Glutamatergic neuron (in vitro differentiated cells): ENCODE measurements at regions not wholly inside any gene's neighbourhood (a gene's known extent, or its start where the extent isn't known, plus 50 kb on each side); places are given as distances from the start of the nearest gene placed in this dataset.

ENCODE experiments used
- DNase-seq: peaks from one replicate; pipeline ENCODE4 v3.0.0; 2022
- H3K27ac Mint-ChIP-seq: one replicate; pipeline ENCODE4 v1.8.0; 2020; ENCODE audit warnings: mild to moderate bottlenecking, mixed read lengths, inconsistent platforms; ENCODE audit not compliant: unreplicated experiment
- H3K27me3 Mint-ChIP-seq: one replicate; pipeline ENCODE4 v1.8.0; 2020; ENCODE audit warnings: mild to moderate bottlenecking, moderate library complexity, mixed read lengths, inconsistent platforms; ENCODE audit not compliant: unreplicated experiment
- H3K36me3 Mint-ChIP-seq: one replicate; pipeline ENCODE4 v1.8.0; 2020; ENCODE audit warnings: mild to moderate bottlenecking, mixed read lengths, inconsistent platforms; ENCODE audit not compliant: unreplicated experiment
- H3K4me1 Mint-ChIP-seq: one replicate; pipeline ENCODE4 v1.8.0; 2020; ENCODE audit warnings: mild to moderate bottlenecking, low read depth, mixed read lengths, inconsistent platforms; ENCODE audit not compliant: unreplicated experiment
- H3K4me3 Mint-ChIP-seq: one replicate; pipeline ENCODE4 v1.8.0; 2020; ENCODE audit warnings: mild to moderate bottlenecking, mixed read lengths, inconsistent platforms; ENCODE audit not compliant: unreplicated experiment
- H3K9me3 Mint-ChIP-seq: one replicate; pipeline ENCODE4 v1.8.0; 2020; ENCODE audit warnings: mild to moderate bottlenecking, moderate library complexity, mixed read lengths, inconsistent platforms; ENCODE audit not compliant: unreplicated experiment
- CTCF ChIP-seq: fragments of 200-600 bp; sonication (generic); IDR thresholded peaks from one replicate; pipeline ENCODE4 v1.5.0; 2021; ENCODE audit not compliant: partially characterized antibody, unreplicated experiment

GRCh38 chr22:45094081-45094720 is 69.5 kb upstream of the NUP50 start:
- H3K27ac Mint-ChIP-seq, result no peak overlapping the region
- H3K4me1 Mint-ChIP-seq, result no peaks in the 10 kb centered on the region
- H3K4me3 Mint-ChIP-seq, result no peak overlapping the region
- peaks cover 7% of the 10 kb centered on the region for H3K9me3 Mint-ChIP-seq
- no peaks in the 10 kb centered on the region for H3K36me3 Mint-ChIP-seq
- DNase-seq, result no peak
- no peak for TF ChIP-seq CTCF
- H3K27me3 Mint-ChIP-seq, result peaks cover 6% of the 10 kb centered on the region

- Mint-ChIP-seq H3K27me3 (peaks cover 9% of the 10 kb centered on the region), H3K4me1 (no peaks in the 10 kb centered on the region), H3K27ac (no peak overlapping the region), H3K9me3 (peaks cover 8% of the 10 kb centered on the region), H3K4me3 (no peak overlapping the region), H3K36me3 (no peaks in the 10 kb centered on the region)
- DNase-seq, result no peak
- TF ChIP-seq CTCF, result no peak
Measured at GRCh38 chr22:45094825-45095224, 68.9 kb upstream of the NUP50 start.

- no peaks in the 10 kb centered on the region for H3K36me3 Mint-ChIP-seq
- peak; percentile 69 for TF ChIP-seq CTCF
- peaks cover 10% of the 10 kb centered on the region for H3K9me3 Mint-ChIP-seq
- H3K27me3 Mint-ChIP-seq, result peaks cover 11% of the 10 kb centered on the region
- peak; percentile 77 for DNase-seq
- no peak overlapping the region for H3K4me3 Mint-ChIP-seq
- H3K27ac Mint-ChIP-seq, result no peak overlapping the region
- no peaks in the 10 kb centered on the region for H3K4me1 Mint-ChIP-seq
Measured at GRCh38 chr22:45096256-45096907, 67.3 kb upstream of the NUP50 start.

- no peak for TF ChIP-seq CTCF
- H3K9me3 Mint-ChIP-seq, result peaks cover 9% of the 10 kb centered on the region
- H3K27ac Mint-ChIP-seq, result no peak overlapping the region
- H3K4me1 Mint-ChIP-seq, result peaks cover 5% of the 10 kb centered on the region
- H3K4me3 Mint-ChIP-seq, result no peak overlapping the region
- peaks cover 14% of the 10 kb centered on the region for H3K27me3 Mint-ChIP-seq
- no peaks in the 10 kb centered on the region for H3K36me3 Mint-ChIP-seq
- DNase-seq, result no peak
Measured at GRCh38 chr22:45097061-45097460, 66.7 kb upstream of the NUP50 start.

GRCh38 chr22:45098056-45098455 is 65.7 kb upstream of the NUP50 start:
- H3K36me3 Mint-ChIP-seq, result no peaks in the 10 kb centered on the region
- no peak for DNase-seq
- H3K4me3 Mint-ChIP-seq, result no peak overlapping the region
- no peak for TF ChIP-seq CTCF
- H3K27me3 Mint-ChIP-seq, result peaks cover 13% of the 10 kb centered on the region
- H3K9me3 Mint-ChIP-seq, result peaks cover 7% of the 10 kb centered on the region
- H3K4me1 Mint-ChIP-seq, result peaks cover 5% of the 10 kb centered on the region
- H3K27ac Mint-ChIP-seq, result no peak overlapping the region
